Omental fat pad (tissue), 3 donors: ENCODE measurements at regions not wholly inside any gene's neighbourhood (a gene's known extent, or its start where the extent isn't known, plus 50 kb on each side); places are given as distances from the start of the nearest gene placed in this dataset.
A peak's percentile ranks its signal among the peaks of the same experiment; 100 is the strongest.

ENCODE experiments used
- ATAC-seq: fragments of 150-250 bp; one replicate; pipeline ENCODE4 v1.9.1; 2016; ENCODE audit warnings: mild to moderate bottlenecking, moderate library complexity; ENCODE audit not compliant: low FRiP score
- DNase-seq: peaks from one replicate; pipeline ENCODE4 v3.0.0-alpha.2; 2019; ENCODE audit warnings: low spot score
- TF ChIP-seq, protein P1 (sequence below), 3 donors: fragments of 450-650 bp; IDR thresholded peaks; one replicate each; pipeline ENCODE4 v1.5.1; 2016 to 2017; ENCODE audit warnings: antibody characterized with exemption in 3 of 3, mild to moderate bottlenecking in 3 of 3, moderate library complexity in 2 of 3

GRCh38 chr4:166153548-166153947 is 280.5 kb downstream of the TLL1 start:
- ATAC-seq = peak; percentile 95
- TF ChIP-seq, protein P1, sequence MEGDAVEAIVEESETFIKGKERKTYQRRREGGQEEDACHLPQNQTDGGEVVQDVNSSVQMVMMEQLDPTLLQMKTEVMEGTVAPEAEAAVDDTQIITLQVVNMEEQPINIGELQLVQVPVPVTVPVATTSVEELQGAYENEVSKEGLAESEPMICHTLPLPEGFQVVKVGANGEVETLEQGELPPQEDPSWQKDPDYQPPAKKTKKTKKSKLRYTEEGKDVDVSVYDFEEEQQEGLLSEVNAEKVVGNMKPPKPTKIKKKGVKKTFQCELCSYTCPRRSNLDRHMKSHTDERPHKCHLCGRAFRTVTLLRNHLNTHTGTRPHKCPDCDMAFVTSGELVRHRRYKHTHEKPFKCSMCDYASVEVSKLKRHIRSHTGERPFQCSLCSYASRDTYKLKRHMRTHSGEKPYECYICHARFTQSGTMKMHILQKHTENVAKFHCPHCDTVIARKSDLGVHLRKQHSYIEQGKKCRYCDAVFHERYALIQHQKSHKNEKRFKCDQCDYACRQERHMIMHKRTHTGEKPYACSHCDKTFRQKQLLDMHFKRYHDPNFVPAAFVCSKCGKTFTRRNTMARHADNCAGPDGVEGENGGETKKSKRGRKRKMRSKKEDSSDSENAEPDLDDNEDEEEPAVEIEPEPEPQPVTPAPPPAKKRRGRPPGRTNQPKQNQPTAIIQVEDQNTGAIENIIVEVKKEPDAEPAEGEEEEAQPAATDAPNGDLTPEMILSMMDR (IDR thresholded peaks at IDR 0.05) = no peak
- DNase-seq = no peak

- TF ChIP-seq, protein P1 (IDR thresholded peaks at IDR 0.05) = no peak
- DNase-seq (no peak), ATAC-seq (no peak)
These were observed 289.3 kb downstream of the TLL1 start for GRCh38 chr4:166162327-166162726.

GRCh38 chr4:166165829-166166420 is 292.9 kb downstream of the TLL1 start:
- ATAC-seq = peak; percentile 87
- TF ChIP-seq, protein P1 (IDR thresholded peaks at IDR 0.05) = no peak
- DNase-seq = no peak

- TF ChIP-seq, protein P1 (IDR thresholded peaks at IDR 0.05) = no peak
- no peak for DNase-seq
- ATAC-seq = no peak
These were observed 296.1 kb downstream of the TLL1 start for GRCh38 chr4:166169111-166169510.

GRCh38 chr4:166172619-166173018 is 299.6 kb downstream of the TLL1 start:
- no peak for ATAC-seq
- no peak for DNase-seq
- TF ChIP-seq, protein P1 (IDR thresholded peaks at IDR 0.05) = no peak

DNA sequence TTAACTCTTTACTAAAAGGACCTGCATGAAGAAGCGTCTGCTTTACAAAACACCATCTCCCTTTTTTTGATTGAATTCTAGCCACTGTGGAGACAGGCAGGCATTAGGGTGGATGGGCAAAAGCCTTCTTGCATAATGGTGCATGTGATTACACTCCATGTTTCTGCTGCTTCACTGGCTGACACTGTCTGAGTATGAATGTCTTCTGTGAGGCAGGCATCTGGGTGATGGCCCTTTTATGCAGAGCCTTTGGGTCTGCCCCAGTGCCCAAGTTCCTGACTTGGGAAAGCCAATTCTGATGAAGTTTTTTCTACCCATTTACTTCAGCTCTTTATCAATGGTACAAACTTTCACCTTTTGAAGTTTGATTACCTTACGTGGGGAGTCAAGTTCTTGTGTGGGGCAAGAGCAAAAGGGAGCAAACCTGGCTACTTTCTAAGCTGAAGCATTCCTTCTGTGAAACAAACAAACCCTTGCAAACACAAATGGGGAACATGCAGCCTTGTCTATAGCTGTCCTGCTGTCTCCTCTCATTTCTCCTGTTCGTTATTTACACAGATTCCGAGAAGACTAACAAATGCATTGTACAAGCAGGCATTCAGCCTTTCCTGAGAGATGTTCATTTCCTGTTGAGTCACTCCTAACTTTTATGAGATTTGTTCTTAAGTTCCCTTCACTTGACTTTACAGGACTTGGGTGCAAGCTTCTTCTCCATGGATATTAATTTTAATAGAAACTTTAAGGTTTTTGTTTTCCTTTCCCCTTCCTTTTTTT is 301.9 kb downstream of the TLL1 start:
- DNase-seq = no peak
- TF ChIP-seq, protein P1 (IDR thresholded peaks at IDR 0.05) = no peak
- no peak for ATAC-seq

GRCh38 chr4:166182145-166182544 is 309.1 kb downstream of the TLL1 start:
- ATAC-seq (no peak), DNase-seq (no peak)
- TF ChIP-seq, protein P1 (IDR thresholded peaks at IDR 0.05) = no peak
